ENCODE measurements at regions not wholly inside any gene's neighbourhood (a gene's known extent, or its start where the extent isn't known, plus 50 kb on each side); places are given as distances from the start of the nearest gene placed in this dataset.

GRCh38 chr5:15425766-15426165 is 74.2 kb upstream of the FBXL7 start:
- TF ChIP-seq, protein P1, sequence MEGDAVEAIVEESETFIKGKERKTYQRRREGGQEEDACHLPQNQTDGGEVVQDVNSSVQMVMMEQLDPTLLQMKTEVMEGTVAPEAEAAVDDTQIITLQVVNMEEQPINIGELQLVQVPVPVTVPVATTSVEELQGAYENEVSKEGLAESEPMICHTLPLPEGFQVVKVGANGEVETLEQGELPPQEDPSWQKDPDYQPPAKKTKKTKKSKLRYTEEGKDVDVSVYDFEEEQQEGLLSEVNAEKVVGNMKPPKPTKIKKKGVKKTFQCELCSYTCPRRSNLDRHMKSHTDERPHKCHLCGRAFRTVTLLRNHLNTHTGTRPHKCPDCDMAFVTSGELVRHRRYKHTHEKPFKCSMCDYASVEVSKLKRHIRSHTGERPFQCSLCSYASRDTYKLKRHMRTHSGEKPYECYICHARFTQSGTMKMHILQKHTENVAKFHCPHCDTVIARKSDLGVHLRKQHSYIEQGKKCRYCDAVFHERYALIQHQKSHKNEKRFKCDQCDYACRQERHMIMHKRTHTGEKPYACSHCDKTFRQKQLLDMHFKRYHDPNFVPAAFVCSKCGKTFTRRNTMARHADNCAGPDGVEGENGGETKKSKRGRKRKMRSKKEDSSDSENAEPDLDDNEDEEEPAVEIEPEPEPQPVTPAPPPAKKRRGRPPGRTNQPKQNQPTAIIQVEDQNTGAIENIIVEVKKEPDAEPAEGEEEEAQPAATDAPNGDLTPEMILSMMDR (IDR thresholded peaks at IDR 0.05; ENCODE audit: extremely low read depth in 1 of 2, insufficient read depth in 1 of 2, low read depth in 1 of 2, low read length in 2 of 2): no peak
- TF ChIP-seq POLR2AphosphoS5 (IDR thresholded peaks at IDR 0.05; ENCODE audit: insufficient read depth, low read depth, low read length) (no peak), POLR2A (IDR thresholded peaks at IDR 0.05; ENCODE audit: low read depth, low read length) (no peak), EZH2 (IDR thresholded peaks at IDR 0.05; ENCODE audit: borderline replicate concordance, low read depth, low read length, severe bottlenecking) (no peak), JUN (IDR thresholded peaks at IDR 0.05; ENCODE audit: borderline replicate concordance, insufficient read depth, insufficient read length, low read depth) (no peak)

Measured in endothelial cell of umbilical vein (primary cell).